Uterus (tissue), 3 donors: ENCODE measurements at regions not wholly inside any gene's neighbourhood (a gene's known extent, or its start where the extent isn't known, plus 50 kb on each side); places are given as distances from the start of the nearest gene placed in this dataset.

Experiments used
- DNase-seq, 2 donors: peaks; one replicate each; pipeline ENCODE4 v3.0.0-alpha.2; 2019 to 2020
- H3K27ac ChIP-seq, 2 donors: fragments of 200-600 bp; sonication (generic); 1 replicate in 1 of 2; 2 replicates in 1 of 2; pipeline ENCODE4 v1.5.1; 2016 to 2018
- H3K27me3 ChIP-seq, 2 donors: fragments of 200-600 bp; sonication (generic); one replicate each; pipeline ENCODE4 v1.5.1; 2018 to 2019; ENCODE audit warnings: control low read depth in 1 of 2
- H3K36me3 ChIP-seq, 2 donors: fragments of 200-600 bp; sonication (generic); one replicate each; pipeline ENCODE4 v1.5.1; 2019; ENCODE audit warnings: control low read depth in 1 of 2
- H3K4me1 ChIP-seq, 2 donors: fragments of 200-600 bp; sonication (generic); one replicate each; pipeline ENCODE4 v1.5.1; 2018 to 2019; ENCODE audit warnings: control low read depth in 1 of 2
- H3K4me3 ChIP-seq, 2 donors: fragments of 200-600 bp; sonication (generic); 1 replicate in 1 of 2; 2 replicates in 1 of 2; pipeline ENCODE4 v1.5.1; 2018 to 2019; ENCODE audit warnings: mild to moderate bottlenecking in 1 of 2
- H3K9me3 ChIP-seq, 2 donors: fragments of 200-600 bp; sonication (generic); one replicate each; pipeline ENCODE4 v1.5.1; 2019; ENCODE audit warnings: control low read depth in 1 of 2
- POLR2A ChIP-seq, 2 donors: fragments of 450-650 bp; IDR thresholded peaks; one replicate each; pipeline ENCODE4 v1.6.1; 2016; ENCODE audit warnings: antibody characterized with exemption in 2 of 2, mild to moderate bottlenecking in 1 of 2, moderate library complexity in 1 of 2
- intact Hi-C: fragments of 100-400 bp; cut with DNase I; formaldehyde crosslinking; loops from one replicate; pipeline ENCODE4 v1.15.1; 2023; ENCODE audit warnings: low total_unique reads
- TF ChIP-seq, protein P1 (sequence below), 4 experiments: fragments of 200-600 bp in 2 of 4; fragments of 450-650 bp in 2 of 4; sonication (generic) in 2 of 4; IDR thresholded peaks; one replicate each; pipeline ENCODE4 v1.5.1; 2016 to 2019; ENCODE audit warnings: antibody characterized with exemption in 4 of 4, mild to moderate bottlenecking in 2 of 4, moderate library complexity in 1 of 4
- donor health status: DM: yes; HTN: yes; CAD: no.

DNA sequence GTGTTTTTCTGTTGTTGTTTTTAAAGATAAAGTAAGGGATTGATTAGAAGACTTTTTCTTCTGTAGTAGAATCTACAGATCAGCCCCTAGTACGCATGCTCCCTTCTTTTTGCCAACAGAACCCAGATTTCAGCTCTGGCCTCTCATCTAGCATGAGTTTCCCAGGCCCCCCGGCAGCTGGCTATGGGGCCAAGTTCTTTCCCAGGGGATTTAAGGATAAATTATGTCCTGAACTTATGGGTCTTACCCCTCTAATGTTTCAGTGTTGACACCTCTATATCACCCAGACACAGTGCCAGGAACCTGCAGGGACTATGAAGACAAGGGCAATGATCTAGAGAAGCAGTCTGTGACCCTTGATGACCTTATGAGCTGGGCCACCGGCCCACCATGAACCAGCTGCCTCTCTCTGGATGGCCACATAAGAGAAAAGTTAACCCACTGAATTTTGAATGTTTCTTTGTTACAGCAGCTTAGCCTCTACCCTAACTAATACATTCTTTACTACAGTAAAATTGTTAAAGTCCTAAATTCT, 150.5 kb downstream of the UNC5CL start:
- H3K27me3 ChIP-seq, result no peaks in the 10 kb centered on the region
- H3K4me3 ChIP-seq, result no peak overlapping the region
- H3K27ac ChIP-seq, result no peak overlapping the region
- no peaks in the 10 kb centered on the region for H3K36me3 ChIP-seq
- no peaks in the 10 kb centered on the region for H3K9me3 ChIP-seq
- DNase-seq, result no peak
- intact Hi-C loops, result no loop called here
- no peak for TF ChIP-seq POLR2A (IDR thresholded peaks at IDR 0.05)
- TF ChIP-seq, protein P1, sequence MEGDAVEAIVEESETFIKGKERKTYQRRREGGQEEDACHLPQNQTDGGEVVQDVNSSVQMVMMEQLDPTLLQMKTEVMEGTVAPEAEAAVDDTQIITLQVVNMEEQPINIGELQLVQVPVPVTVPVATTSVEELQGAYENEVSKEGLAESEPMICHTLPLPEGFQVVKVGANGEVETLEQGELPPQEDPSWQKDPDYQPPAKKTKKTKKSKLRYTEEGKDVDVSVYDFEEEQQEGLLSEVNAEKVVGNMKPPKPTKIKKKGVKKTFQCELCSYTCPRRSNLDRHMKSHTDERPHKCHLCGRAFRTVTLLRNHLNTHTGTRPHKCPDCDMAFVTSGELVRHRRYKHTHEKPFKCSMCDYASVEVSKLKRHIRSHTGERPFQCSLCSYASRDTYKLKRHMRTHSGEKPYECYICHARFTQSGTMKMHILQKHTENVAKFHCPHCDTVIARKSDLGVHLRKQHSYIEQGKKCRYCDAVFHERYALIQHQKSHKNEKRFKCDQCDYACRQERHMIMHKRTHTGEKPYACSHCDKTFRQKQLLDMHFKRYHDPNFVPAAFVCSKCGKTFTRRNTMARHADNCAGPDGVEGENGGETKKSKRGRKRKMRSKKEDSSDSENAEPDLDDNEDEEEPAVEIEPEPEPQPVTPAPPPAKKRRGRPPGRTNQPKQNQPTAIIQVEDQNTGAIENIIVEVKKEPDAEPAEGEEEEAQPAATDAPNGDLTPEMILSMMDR (IDR thresholded peaks at IDR 0.05), result no peak
- no peaks in the 10 kb centered on the region for H3K4me1 ChIP-seq

DNA sequence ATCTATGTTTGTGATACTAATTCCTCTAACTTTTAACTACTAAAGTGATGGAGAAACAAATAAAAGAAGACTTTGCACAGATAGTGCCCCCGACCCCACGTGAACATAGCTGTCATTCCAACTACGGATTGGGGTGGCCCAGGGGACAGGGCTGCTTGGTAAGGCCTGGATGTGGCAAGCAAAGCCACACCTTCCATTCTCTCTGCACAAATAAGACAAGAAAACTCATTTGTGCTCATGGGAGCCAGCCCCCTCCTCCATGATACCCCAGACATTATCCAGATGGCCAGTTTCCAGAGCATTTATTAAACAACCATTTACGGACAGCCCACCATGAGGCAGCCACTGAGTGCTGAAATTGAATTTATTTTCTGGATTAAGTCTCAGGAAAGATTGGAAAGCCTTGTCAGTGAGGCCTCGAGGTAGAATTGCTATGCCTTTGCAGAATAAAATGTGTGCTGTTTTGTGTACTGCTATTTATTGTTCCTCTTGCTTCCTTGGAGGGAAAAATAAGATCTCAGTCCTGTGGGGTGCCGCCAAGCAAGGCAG, 151.2 kb downstream of the UNC5CL start:
- H3K27ac ChIP-seq, result no peak overlapping the region
- no peak for DNase-seq
- H3K4me1 ChIP-seq, result no peaks in the 10 kb centered on the region
- H3K4me3 ChIP-seq, result no peak overlapping the region
- intact Hi-C loops, result no loop called here
- H3K27me3 ChIP-seq, result no peaks in the 10 kb centered on the region
- TF ChIP-seq POLR2A (IDR thresholded peaks at IDR 0.05), result no peak
- TF ChIP-seq, protein P1 (IDR thresholded peaks at IDR 0.05), result no peak
- no peaks in the 10 kb centered on the region for H3K36me3 ChIP-seq
- H3K9me3 ChIP-seq, result no peaks in the 10 kb centered on the region

DNA sequence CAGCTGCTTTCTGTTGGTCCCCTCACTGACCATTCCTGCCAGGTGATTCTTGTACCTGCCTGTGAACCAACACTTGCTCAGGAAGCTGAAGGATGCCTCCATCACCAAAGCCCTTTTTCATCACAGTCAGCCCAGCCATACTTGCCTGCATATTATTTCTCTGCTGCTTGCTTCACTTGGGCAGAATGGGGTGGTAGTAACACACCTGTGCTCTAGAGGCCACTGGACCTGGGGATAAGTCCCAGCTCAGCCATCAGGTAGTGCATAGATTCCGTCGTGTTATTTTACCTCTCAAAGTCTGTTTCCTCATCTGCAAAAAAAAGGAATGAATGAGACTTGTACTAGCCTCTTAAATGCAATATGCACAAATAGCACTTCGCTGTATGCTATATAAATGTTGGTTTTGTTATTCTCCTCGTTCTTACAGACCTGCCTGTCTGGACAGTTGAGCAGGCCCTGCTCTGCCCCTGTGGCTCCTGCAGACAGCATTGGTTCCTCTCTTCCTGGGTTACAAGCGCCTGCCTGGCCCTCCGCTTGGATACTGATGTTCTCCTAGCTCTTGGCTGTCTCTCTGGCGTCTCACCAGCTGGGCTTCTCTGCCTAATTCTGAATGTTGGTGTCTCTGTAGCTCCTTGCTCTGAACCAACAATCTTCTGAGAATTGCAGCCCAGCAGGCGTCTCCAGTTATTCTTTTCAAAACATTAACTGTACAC, 151.8 kb downstream of the UNC5CL start:
- Histone ChIP-seq H3K36me3 (no peaks in the 10 kb centered on the region), H3K4me3 (no peak overlapping the region), H3K4me1 (no peaks in the 10 kb centered on the region), H3K27me3 (no peaks in the 10 kb centered on the region), H3K9me3 (no peaks in the 10 kb centered on the region), H3K27ac (no peak overlapping the region)
- no peak for TF ChIP-seq POLR2A (IDR thresholded peaks at IDR 0.05)
- TF ChIP-seq, protein P1 (IDR thresholded peaks at IDR 0.05), result no peak
- DNase-seq, result no peak
- intact Hi-C loops, result no loop called here

DNA sequence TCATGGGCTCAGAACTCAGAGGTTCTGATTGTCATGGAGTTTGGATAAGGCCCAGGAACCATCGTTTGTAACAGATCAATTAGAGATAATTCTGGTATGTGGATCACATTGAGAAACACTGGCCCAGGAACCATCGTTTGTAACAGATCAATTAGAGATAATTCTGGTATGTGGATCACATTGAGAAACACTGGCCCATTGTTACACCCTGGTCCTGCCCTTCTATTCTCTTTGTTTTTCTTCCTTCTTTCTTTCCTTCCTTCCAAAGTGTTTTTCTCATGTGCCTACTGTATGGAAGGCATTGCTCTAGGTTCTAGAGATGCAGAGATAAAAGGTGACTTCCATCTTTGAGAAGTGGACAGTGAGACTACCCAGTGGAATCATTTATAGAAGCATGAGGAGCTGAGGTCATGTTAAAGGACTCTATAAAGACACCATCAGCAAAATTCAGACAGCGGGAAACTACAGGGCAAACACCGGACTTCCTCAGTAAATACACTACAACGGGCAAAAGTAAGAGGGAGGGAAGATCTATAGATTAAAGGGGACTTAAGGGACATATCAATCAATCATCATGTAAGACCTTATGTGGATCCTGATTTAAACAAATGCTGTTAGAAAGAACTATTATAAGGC, 153.8 kb downstream of the UNC5CL start:
- H3K4me3 ChIP-seq, result no peak overlapping the region
- intact Hi-C loops, result no loop called here

More for the DNA sequence above, 153.8 kb downstream of the UNC5CL start:
- no peaks in the 10 kb centered on the region for H3K36me3 ChIP-seq
- DNase-seq, result no peak
- H3K27ac ChIP-seq, result no peak overlapping the region
- TF ChIP-seq POLR2A (IDR thresholded peaks at IDR 0.05), result no peak
- TF ChIP-seq, protein P1 (IDR thresholded peaks at IDR 0.05), result no peak
- H3K27me3 ChIP-seq, result no peaks in the 10 kb centered on the region
- no peaks in the 10 kb centered on the region for H3K4me1 ChIP-seq
- no peaks in the 10 kb centered on the region for H3K9me3 ChIP-seq
